Testis (tissue), 2 donors: ENCODE measurements at regions not wholly inside any gene's neighbourhood (a gene's known extent, or its start where the extent isn't known, plus 50 kb on each side); places are given as distances from the start of the nearest gene placed in this dataset.
"Not testable (repeated sequence)": the region's sequence is repeated elsewhere in the genome, so short reads cannot be mapped to it uniquely, and the experiment has no call there.

ENCODE experiments used
- CTCF ChIP-seq, 3 experiments: fragments of 450-650 bp in 2 of 3; fragments of 200-600 bp in 1 of 3; sonication (generic) in 1 of 3; IDR thresholded peaks; one replicate each; pipeline ENCODE4 v1.5.1; 2016 to 2019; ENCODE audit warnings: antibody characterized with exemption in 3 of 3, mild to moderate bottlenecking in 2 of 3, moderate library complexity in 1 of 3
- POLR2A ChIP-seq: fragments of 450-650 bp; IDR thresholded peaks from one replicate; pipeline ENCODE4 v1.6.1; 2017; ENCODE audit warnings: antibody characterized with exemption, mild to moderate bottlenecking, moderate library complexity

GRCh38 chrX:63168949-63169348, 182.2 kb downstream of the SPIN4 start:
- not testable (repeated sequence) for TF ChIP-seq CTCF (IDR thresholded peaks at IDR 0.05); POLR2A
